HG02759 (cell line): ENCODE measurements at regions not wholly inside any gene's neighbourhood (a gene's known extent, or its start where the extent isn't known, plus 50 kb on each side); places are given as distances from the start of the nearest gene placed in this dataset.
A peak's percentile ranks its signal among the peaks of the same experiment; 100 is the strongest.
"Not testable (repeated sequence)": the region's sequence is repeated elsewhere in the genome, so short reads cannot be mapped to it uniquely, and the experiment has no call there.

Source experiments
- ATAC-seq: cut with Tn5 transposase; IDR thresholded peaks from one replicate; pipeline ENCODE4 v1.9.1; 2021; ENCODE audit warnings: mild to moderate bottlenecking, moderate library complexity; ENCODE audit not compliant: unreplicated experiment

DNA sequence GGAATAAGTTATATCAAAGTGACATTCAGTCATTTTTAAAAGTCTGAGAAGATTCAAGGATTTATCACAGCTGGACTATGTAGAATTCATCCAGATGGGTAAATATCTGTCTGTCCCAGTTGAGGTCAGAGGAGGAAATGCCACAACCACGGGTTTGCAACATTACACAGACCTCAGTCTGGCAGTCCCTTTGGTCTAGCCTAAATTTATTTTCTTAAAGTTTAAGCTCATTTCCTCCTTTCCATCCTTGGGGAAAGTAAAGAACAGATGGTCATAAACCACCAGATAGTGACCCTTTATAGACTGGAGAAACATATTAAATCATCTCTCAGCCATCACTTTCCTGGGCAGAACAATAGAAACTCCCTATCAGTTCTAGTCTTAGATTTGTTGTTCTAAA, 238.4 kb upstream of the DDI1 start:
- no peak for ATAC-seq

DNA sequence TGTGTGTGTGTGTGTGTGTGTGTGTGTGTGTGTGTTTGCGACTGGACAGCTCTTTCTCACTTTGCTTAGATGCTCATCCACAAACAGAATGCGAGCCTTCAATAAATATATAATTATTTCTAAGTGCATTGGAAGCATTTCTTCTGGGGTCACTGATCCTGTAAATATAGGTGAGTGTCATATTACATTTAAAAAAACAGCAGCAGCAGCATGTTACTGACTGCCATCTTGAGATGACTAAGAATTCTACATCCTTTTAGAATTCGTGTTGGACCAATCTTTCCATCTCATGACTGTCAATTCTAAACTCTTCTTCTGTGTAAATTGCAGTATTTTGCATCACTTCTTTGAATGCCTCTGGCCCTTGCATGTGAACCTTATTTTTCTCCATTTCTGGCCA, 238.0 kb upstream of the DDI1 start:
- ATAC-seq: no peak

DNA sequence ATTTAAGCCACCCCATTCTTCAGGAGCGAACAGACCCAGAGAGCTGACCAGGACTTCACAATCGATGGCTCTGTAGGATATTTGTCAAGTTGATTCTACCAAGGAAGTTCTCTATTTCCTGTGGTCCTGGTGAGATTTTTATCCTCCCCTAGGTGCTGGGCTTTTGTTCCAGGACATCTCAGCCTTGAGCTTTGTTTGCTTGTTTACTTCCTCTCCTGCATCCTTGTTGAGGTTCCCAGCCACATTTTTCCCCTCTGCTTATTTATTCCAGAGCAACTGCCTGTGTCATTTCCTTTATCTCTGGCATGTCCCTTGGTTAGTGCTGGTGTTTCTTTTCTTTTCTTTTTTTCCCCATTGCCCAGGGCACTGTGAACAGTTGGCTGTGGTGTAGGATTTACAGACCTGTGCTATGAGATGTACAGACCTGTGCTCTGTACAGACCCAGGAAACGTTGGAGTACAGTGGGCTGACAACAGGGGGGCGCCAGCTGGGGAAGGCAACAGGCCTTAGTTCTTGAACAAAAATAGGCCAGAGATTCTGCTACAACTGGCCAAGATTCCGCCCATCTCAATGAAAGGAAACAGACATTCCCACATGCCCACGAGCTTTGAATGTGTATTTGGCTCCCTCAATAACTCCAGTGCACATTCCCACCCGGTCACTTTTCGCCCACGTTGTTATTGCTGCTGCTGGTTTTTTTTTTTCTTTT, 235.9 kb upstream of the DDI1 start:
- no peak for ATAC-seq

DNA sequence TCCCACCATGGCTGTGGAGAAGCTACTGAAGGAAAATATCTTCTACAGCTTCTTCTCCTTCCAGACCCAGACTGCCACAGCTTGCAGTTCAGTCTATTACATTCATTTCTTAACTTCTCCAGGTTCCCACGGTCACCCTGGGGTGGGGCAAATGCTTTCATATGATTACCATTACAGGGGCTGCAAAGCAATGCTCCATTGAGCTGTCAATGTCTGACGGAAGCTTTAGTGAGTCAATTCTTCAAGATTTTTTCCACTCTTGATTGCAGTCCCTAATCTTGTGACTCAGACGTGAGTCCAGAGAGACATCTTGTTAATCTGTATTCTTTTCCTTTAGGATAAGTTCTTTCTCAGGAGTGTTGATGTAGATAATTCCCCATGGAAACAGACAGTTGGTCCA, 233.4 kb upstream of the DDI1 start:
- ATAC-seq: no peak

DNA sequence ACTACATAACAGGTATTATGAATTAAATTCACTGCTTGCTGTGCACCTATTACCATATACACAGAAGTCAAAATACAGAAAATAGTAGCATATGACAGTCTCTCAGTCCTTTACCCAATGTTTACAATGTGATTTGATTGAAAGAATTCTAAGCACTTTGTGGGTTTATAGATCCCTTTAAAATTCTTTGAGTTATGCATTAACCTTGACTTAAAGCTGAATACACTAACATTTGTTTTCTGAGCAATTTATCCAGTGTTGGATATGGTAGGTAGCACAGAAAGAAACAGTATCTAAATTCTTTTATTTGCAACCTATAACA, 230.8 kb upstream of the DDI1 start:
- ATAC-seq: no peak

DNA sequence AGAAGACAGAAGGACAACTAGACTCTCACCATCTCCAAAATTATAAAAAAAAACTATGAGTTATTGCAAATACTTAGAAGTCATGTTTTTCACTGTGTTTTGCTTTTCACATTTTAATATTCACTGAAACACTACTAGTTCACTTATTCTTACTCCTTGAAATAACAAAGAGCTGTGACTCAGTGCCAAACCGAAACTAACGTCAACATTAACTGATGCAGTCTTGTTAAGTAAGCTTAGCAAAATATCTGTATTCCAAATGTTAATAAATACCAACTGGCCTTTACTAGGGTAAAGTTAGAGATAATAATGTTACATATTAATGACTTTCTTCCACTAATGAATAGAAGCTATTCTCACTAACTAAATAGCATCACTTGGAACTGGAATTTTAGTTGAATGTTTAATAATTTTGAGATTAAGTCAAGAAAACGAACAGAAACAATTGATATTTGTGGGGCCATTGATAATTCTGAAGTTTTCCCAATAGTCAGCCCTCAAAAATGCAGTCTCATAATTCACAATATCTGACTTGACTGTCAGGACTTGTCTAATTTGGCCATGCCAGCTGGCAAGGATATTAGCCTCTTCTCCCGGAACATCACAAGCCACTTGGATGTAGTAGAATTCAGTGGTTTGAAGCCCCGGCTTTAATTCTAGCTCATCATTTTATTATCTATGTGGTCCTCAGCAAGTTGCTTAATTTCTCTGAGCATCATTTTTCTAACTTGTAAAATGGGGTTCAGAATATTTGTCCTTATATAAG, 230.1 kb upstream of the DDI1 start:
- no peak for ATAC-seq

DNA sequence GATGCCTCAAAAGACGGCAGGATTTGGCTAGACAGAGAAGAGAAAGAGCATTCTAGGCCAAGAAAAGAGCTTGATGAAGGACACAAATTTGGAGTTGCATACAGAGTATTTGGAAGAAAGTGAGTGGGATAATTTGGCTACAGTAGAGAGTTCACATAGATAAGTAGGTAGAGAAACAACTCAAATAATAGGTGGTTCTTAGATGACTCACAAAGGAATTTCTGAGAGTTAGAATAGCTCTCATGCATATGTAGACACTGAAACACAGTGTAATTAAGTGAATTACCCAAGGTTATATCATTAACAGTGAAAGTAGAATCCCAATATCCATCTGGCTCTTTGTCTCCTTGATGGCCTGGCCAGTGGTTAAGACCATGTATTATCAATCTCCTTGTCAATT, 228.6 kb upstream of the DDI1 start:
- ATAC-seq: no peak

DNA sequence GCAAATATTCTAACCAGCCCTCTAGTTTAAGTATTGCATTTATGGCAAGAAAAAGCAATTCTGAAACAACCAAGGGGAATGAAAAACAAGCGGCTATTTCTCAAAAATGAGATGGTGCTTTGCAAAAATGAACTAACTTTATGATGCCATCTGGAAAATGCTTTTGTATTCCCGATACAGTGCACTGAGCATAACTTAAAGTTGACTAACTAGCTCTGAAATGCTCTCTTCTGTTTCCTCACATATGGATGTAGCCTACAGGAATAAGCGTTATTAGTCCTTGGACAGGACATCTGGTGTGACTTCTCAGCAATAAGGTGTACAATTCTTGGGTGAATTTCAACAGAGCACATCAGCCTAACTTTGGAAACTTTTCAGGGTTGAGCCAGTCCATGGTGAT, 228.2 kb upstream of the DDI1 start:
- ATAC-seq: no peak

DNA sequence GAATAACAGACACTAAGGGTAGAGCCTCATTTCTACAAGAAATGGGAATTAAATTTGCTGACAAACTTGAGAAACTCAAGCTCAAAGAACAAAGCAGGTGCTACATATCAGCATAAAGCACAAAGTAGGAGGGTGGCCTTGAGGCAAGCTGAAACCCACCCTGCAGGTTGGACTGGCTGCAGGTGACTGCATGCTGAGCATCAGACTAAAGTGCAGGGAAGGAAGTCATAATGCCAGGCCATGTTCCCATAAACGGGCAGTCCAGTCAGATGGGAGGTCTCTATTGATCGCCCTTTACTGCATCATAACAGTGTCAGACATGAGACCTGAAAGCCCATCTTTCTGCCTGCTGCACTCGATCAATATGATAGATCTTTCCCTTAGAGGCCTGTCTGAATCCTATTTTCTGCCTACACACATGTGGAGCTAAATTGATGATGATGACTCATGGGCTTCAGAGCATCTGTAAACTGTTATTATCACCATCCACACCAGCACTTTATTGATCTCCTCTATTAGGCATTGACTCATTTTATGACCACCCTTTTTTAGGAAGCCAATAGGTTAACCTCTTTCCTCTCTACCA, 224.5 kb upstream of the DDI1 start:
- ATAC-seq: no peak

DNA sequence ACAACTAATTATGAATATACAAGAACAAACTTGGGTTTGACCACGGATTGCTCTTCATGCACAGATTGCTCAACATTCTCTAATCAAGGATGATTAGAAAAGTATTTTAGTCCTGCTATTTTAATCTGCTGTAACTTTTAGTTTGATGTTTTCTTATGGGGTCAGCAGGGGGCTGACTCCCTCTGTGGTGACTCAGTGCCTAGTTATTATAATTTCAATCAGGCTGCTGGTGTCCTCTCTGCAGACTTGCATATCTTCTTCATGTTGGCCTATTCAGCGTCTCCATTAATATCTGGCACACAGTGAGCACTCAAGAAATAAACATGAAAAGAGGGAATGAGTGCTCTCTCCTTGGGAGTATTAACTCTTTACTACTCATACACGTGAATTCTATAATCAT, 223.8 kb upstream of the DDI1 start:
- no peak for ATAC-seq

DNA sequence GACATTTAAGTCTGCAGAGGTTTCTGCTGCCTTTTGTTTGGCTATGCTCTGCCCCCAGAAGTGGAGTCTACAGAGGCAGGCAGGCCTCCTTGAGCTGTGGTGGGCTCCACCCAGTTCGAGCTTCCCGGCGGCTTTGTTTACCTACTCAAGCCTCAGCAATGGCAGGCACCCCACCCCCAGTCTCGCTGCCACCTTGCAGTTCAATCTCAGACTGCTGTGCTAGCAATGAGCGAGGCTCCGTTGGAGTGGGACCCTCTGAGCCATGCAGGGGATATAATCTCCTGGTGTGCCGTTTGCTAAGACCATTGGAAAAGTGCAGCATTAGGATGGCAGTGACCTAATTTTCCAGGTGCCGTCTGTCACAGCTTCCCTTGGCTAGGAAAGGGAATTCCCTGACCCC, 216.1 kb upstream of the DDI1 start:
- ATAC-seq: not testable (repeated sequence)

DNA sequence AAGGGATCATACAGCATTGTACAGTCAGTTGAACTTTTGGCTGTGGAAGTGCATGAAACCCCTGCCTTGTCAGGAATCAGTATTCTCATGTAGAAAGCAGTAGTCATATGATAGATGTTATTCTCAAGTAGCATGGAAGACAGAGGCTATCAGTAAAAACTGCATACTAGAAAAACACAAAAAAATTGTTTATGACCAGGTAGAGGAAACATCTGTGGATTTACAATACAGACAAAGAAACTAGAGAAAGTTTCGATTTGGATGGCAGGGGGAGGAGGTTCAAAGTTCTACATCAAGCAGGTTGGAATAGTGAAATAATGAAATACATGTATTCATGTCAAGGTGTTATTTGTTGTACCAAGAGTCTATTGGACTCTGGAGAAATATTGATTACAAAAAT, 212.3 kb upstream of the DDI1 start:
- ATAC-seq: no peak

DNA sequence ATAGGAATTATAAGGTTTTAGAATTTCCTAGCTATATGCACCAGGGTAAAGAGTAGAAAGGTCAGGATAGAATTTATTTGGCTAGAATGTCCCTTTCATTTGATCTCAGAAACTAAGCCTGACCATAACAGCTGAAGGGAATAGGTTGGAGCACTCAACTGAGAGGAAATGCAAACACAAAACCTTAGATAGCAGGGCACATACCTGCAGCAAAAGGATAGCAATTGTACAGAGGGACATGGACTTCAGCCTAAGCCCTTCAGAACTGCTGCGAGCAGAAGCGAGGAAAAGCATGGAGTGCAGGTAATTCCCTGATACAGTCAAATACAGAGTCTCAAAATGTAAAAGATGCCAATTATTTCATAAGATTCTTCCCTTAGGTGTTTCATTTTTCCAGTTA, 211.0 kb upstream of the DDI1 start:
- no peak for ATAC-seq

DNA sequence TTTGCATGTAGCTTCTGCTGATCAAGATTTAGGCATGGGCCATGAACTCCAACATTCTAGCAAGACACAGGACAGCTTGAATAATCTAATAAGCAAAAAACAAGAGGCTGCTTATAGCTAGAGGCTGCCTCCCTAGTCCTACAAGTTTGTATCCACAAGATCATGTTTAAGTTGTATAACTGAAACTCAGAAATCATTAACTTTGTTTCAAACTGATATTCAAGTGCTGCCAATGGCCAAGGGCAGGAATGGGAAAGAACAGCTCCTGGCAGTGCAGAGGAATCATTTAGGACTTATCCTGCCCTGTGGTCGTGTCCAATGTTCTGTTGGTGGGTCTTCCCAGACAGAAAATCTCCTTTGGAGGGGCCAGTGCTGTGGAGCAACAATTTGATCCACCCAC, 209.6 kb upstream of the DDI1 start:
- no peak for ATAC-seq

DNA sequence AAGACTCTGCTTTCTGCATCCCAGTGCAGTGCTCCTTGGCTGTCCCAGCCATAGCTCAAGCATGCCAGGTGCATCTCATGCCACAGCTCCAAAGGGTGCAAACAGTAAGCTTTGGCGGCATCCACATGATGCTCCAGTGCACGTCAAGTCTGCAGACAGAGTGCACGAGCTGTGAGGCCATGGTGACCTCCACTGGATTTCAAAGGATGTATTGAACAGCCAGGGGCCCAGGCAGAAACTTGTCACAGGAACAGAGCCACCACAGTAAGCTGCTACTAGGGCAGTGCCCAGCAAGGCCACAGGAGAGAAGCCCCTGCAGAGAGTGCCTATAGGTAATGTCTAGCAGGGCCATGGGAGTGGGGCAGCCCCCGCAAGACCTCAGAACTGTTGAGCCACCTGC, 206.8 kb upstream of the DDI1 start:
- ATAC-seq: no peak

DNA sequence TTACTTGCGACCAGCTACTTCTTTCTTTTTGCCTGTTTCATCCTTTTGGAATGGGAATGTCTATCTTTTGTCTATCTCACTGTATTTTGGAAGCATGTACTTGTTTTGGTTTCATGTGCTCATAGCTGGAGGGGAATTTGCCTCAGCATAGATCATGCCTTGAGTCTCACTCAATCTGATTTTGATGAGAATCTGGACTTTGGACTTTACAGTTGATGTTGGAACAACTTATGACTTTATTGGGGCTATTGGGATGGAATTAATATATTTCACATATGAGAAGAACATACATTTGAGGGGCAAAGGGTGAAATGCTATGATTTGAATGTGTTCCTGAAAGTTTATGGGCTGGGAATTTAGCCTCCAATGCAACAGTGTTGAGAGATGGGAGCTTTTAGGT, 206.2 kb upstream of the DDI1 start:
- ATAC-seq: no peak

DNA sequence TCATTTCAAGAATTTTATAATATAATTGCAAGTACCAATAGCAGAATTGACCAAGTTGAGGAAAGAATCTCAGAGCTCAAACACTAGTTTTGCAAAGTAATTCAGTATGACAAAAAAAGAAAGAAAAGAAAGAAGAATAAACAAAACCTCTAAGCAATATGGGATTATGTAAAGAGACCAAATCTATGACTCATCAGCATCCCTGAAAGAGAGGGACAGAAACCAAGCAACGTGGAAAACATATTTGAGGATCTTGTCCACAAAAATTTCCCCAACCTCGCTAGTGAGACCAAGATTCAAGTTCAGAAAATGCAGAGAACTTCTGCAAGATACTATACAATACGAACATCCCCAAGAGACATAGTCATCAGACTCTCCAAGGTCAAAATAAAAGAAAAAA, 203.7 kb upstream of the DDI1 start:
- ATAC-seq: no peak

DNA sequence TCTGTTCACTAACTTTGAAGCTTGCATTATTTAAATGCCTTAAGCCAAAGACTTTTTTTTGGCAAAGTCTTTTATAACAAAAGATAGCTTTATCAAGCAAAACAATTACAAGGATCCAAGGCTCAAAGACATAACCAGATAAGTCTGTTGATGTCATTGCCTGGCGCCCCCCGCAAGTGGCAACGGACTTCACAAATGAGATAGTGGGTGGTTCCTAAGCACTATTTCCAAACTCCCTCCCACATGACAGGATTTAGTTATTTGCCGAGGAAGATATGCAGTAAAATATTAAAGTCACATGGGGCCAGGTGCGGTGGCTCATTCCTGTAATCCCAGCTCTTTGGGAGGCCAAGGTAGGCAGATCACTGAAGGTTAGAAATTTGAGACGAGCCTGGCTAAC, 194.2 kb upstream of the DDI1 start:
- no peak for ATAC-seq

DNA sequence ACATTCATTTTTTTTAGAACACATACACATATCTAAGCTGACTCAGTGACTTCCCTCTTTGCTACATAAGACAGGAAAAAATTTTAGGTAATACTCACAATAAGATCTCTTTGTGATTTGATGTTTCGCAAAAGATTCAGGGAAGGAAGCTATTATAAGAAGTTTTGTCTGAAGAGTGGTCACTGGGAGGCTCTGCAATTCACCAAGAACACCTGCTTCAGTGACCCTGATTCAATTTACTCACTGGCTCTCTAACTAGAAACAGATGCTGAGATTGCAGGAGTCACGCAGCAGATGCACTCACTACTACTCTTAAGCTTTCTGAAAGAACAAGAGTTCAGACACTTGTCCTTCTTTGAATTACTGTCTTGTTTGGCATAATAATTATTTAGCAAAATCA, 193.6 kb upstream of the DDI1 start:
- ATAC-seq: no peak

DNA sequence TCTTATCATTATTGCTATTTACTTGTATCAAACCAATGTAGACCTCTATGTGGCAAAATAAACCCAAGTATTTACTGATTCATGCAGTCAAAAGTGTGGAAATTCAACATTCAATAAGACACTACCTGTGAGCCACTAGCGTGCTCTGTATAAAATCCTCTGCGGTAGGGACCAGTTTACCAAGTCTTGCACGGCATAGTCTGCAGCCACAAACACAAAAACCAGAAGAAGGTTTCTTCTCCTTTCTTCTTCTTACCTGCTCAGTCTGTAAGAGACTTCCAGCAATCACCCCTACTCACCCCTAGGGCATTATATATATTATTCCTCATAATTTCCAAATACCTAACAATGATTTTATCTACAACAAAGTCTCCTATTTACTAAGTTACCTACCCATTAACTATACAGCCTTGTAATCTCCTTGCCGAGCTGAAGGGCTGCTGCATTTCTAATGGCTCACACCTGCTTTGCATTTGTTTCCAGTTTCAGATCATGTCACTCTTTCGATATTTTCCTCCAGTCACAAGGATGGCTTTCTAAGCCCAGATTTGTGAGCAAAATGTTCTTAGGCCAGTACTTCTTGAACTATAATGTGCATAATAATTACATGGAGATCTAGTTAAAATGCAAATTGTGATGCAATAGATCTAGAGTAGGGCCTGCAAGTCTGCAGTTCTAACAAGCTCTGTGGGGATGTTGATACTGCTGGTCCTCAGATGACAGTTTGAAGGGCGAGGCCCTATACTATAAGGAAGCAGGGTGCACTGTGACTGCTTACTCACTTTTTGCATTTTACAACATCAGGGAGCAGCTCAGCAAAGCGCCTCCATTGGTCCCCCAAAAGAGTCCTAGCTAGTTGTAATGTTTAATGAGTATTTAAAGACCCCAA, 191.9 kb upstream of the DDI1 start:
- ATAC-seq: peak; percentile 99

DNA sequence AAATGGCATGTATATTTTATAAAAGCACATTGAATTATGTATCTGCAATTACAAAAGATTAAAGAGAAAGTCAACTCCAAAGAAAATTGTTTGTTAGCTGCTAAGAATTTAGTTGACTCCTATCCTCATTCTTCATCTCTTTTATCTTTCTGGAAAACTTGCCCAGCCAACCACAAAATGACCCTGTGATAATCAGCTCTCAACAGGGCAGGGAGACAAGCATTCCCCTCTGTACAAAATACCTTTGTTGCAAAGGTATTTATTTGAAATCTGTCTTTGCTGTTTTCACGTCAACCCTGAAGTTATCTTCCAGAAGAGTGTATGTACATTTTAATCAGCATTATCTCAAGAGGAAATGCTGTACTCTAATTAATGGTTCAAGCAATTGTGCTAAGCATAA, 191.1 kb upstream of the DDI1 start:
- ATAC-seq: no peak

DNA sequence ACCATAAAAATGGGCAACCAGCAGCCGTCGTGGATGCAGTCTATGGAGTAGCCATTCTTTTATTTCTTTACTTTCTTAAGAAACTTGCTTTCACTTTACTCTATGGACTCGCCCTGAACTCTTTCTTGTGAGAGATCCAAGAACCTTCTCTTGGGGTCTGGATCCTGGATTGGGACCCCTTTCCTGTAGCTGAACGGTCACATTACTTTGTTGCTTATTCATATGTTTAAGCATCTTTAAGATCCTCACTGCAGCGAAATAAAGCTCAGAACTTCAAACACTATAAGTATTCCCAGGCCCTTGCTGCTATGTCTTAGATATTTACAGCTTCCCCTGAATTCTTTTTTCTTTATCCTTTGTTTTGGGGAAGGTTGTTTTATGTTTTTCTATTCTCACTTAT, 187.8 kb upstream of the DDI1 start:
- no peak for ATAC-seq
